ENCODE measurements at regions not wholly inside any gene's neighbourhood (a gene's known extent, or its start where the extent isn't known, plus 50 kb on each side); places are given as distances from the start of the nearest gene placed in this dataset.

DNA sequence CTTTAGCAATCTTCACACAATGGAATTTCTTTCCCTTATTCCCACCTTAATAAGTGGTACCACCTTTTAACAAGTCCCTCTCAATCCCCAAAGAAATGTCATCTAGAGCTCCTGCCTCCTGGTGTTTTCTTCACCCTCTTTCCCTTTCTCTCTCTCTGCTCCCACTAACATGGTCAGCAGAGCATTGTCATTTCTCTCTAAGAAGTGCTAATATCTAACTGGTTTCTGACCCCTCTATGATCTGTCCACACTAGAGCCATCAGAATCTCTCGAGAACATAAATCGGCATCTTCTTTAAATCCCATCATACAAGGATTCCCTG, 161.2 kb upstream of the DTNA start:
- FAIRE-seq = no peak
- no peak for DNase-seq (ENCODE audit: insufficient read length, low spot score)

DNA sequence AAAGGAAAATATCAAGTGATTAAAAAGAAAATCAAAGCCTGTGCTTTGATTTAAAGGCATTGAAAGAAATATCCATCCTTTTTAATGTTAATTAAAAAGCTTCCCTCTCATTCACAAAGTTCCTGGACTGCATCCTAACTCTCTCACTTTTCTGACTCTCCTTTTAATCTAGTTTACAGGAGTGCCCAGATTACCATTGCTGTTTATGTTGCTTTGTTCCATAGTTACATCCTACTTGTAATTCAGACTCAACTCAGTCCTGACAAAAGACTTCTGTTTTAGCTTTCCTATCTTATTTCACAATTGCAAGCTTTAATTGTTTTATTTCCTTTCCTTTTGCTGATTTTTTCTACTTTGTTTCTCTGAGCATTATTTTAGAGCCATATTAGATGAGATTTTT, 160.7 kb upstream of the DTNA start:
- TF ChIP-seq PAX5 (IDR thresholded peaks at IDR 0.05; ENCODE audit: insufficient read depth, low read length, severe bottlenecking) (no peak), POLR2AphosphoS5 (IDR thresholded peaks at IDR 0.05; ENCODE audit: low read depth, low read length) (no peak), TAF1 (IDR thresholded peaks at IDR 0.05; ENCODE audit: low read depth, low read length) (no peak), SPI1 (IDR thresholded peaks at IDR 0.05; ENCODE audit: low read depth, low read length) (no peak), POU2F2 (IDR thresholded peaks at IDR 0.05; ENCODE audit: low read depth, low read length) (no peak), POLR2A (IDR thresholded peaks at IDR 0.05; ENCODE audit: low read depth, low read length) (no peak)
- no peak for FAIRE-seq
- DNase-seq (ENCODE audit: insufficient read length, low spot score) = no peak

More for the DNA sequence above, 161.2 kb upstream of the DTNA start:
- TF ChIP-seq POLR2A (IDR thresholded peaks at IDR 0.05; ENCODE audit: low read depth, low read length) (no peak), POU2F2 (IDR thresholded peaks at IDR 0.05; ENCODE audit: low read depth, low read length) (no peak), PAX5 (IDR thresholded peaks at IDR 0.05; ENCODE audit: insufficient read depth, low read length, severe bottlenecking) (no peak), POLR2AphosphoS5 (IDR thresholded peaks at IDR 0.05; ENCODE audit: low read depth, low read length) (no peak), SPI1 (IDR thresholded peaks at IDR 0.05; ENCODE audit: low read depth, low read length) (no peak), TAF1 (IDR thresholded peaks at IDR 0.05; ENCODE audit: low read depth, low read length) (no peak)

DNA sequence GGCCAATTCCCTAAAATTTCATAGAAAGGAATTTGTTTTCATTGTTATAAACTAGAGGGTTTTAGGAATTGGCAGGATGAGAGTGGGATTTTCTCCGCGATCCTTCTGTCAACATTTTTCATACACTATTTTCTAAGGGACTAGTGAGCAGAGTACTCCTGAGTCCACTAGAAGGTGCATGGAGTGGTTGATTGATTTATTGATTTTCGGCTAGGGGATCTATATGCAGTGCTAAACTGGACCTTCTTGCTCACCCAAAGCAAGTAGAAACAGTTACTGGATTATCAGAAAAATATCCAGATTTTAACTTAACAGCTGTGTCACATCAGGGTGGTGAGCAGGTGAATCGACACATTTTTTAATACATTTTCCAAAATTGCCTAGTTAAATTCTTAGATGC, 159.9 kb upstream of the DTNA start:
- no peak for TF ChIP-seq TAF1 (IDR thresholded peaks at IDR 0.05; ENCODE audit: low read depth, low read length)
- no peak for TF ChIP-seq POLR2A (IDR thresholded peaks at IDR 0.05; ENCODE audit: low read depth, low read length)
- no peak for TF ChIP-seq SPI1 (IDR thresholded peaks at IDR 0.05; ENCODE audit: low read depth, low read length)
- no peak for TF ChIP-seq PAX5 (IDR thresholded peaks at IDR 0.05; ENCODE audit: insufficient read depth, low read length, severe bottlenecking)
- no peak for TF ChIP-seq POLR2AphosphoS5 (IDR thresholded peaks at IDR 0.05; ENCODE audit: low read depth, low read length)
- DNase-seq (ENCODE audit: insufficient read length, low spot score) (no peak), FAIRE-seq (no peak)

DNA sequence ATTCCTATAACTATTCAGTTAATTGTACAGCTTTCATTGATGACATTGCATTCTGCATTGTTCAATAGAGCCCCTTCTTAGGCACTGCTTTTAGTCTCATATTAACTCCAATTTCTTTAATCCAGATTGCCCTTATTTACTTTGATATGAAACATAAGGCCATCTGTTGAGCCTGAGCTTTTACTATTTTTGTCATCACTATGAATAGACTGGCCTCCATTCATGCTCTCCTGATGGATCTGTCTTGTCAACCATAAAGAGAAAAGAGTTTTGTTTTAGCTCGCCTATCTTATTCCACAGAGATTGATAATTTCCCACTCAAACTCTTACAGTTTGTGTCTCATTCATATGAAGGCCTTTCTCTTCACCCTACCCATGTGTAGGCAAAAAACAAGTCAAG, 159.2 kb upstream of the DTNA start:
- DNase-seq (ENCODE audit: insufficient read length, low spot score) (no peak), FAIRE-seq (no peak)
- TF ChIP-seq POLR2A (IDR thresholded peaks at IDR 0.05; ENCODE audit: low read depth, low read length) = no peak
- TF ChIP-seq PAX5 (IDR thresholded peaks at IDR 0.05; ENCODE audit: insufficient read depth, low read length, severe bottlenecking) = no peak
- no peak for TF ChIP-seq POU2F2 (IDR thresholded peaks at IDR 0.05; ENCODE audit: low read depth, low read length)
- TF ChIP-seq POLR2AphosphoS5 (IDR thresholded peaks at IDR 0.05; ENCODE audit: low read depth, low read length) = no peak
- no peak for TF ChIP-seq TAF1 (IDR thresholded peaks at IDR 0.05; ENCODE audit: low read depth, low read length)
- TF ChIP-seq SPI1 (IDR thresholded peaks at IDR 0.05; ENCODE audit: low read depth, low read length) = no peak

DNA sequence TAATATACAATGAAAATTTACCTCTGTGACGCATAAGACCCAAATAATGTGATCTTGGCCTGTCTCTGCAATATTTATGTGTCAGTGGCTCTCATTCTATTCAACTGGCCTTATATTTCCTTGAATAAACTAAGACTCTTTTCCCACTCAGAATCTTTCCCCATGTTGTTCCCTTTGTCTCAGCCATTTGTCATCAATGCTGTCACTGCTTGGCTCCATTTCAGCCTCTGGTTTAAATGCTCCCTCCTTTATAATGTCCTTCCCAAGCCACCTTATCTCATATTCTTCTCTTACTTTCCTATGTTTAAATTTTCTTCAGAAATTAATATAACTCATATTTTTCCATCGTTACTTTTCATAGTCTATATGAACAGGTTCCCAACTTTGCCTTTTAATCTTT, 158.3 kb upstream of the DTNA start:
- no peak for DNase-seq (ENCODE audit: insufficient read length, low spot score)
- TF ChIP-seq SPI1 (IDR thresholded peaks at IDR 0.05; ENCODE audit: low read depth, low read length) (no peak), POLR2AphosphoS5 (IDR thresholded peaks at IDR 0.05; ENCODE audit: low read depth, low read length) (no peak)
- no peak for FAIRE-seq

DNA sequence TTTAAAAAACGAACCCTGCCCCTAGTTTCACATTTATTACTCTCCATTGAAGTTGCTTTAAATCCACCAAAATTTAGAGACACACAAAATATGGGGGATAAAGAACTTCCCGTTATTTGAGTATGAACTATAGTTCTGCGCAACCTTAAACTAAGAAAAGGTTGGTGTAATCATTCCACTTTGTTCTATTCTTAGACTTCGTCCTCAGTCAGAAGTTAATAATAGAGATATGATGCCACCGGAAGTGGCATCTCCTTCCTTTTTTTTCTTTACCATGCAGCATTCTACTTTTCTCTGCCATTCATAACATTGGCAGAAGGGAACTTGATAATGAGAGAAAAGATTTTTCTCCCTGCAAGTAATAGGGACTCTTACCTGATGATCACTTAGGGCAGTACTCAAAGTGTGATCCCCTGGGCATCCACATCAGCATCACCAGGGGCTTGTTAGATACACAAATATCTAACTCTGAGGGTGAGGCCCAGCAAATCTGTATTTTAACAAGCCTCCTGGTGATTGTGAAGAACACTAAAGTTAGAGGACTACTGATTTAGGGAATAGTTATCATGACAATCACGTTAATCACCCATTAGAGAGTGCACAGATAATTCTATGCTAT, 147.7 kb upstream of the DTNA start:
- no peak for FAIRE-seq
- no peak for TF ChIP-seq PAX5 (IDR thresholded peaks at IDR 0.05; ENCODE audit: insufficient read depth, low read length, severe bottlenecking)
- no peak for TF ChIP-seq POLR2AphosphoS5 (IDR thresholded peaks at IDR 0.05; ENCODE audit: low read depth, low read length)
- no peak for TF ChIP-seq TAF1 (IDR thresholded peaks at IDR 0.05; ENCODE audit: low read depth, low read length)
- TF ChIP-seq POLR2A (IDR thresholded peaks at IDR 0.05; ENCODE audit: low read depth, low read length) = no peak
- TF ChIP-seq SPI1 (IDR thresholded peaks at IDR 0.05; ENCODE audit: low read depth, low read length) = no peak
- no peak for TF ChIP-seq POU2F2 (IDR thresholded peaks at IDR 0.05; ENCODE audit: low read depth, low read length)

DNA sequence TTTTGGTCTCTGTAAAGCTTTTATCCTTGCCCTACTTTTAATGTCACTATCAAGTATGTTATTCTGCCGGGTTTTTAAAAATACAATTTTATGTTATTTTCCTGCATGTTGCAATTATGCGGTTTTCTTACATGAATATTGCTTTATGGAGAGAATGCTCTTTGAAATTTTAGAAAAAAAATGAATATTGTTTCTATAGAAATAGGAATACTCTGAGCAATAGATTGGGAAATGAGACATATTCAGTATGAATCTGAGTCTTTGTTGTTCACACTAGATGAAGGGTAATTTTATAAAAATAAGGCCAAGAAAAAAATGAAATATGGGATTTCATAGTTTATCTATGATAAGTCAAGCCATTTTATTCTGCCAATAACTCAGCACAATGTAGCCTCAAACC, 142.2 kb upstream of the DTNA start:
- DNase-seq (ENCODE audit: insufficient read length, low spot score) (no peak), FAIRE-seq (no peak)
- no peak for TF ChIP-seq SPI1 (IDR thresholded peaks at IDR 0.05; ENCODE audit: low read depth, low read length)
- TF ChIP-seq POLR2A (IDR thresholded peaks at IDR 0.05; ENCODE audit: low read depth, low read length) = no peak
- no peak for TF ChIP-seq POLR2AphosphoS5 (IDR thresholded peaks at IDR 0.05; ENCODE audit: low read depth, low read length)
- no peak for TF ChIP-seq PAX5 (IDR thresholded peaks at IDR 0.05; ENCODE audit: insufficient read depth, low read length, severe bottlenecking)
- TF ChIP-seq POU2F2 (IDR thresholded peaks at IDR 0.05; ENCODE audit: low read depth, low read length) = no peak
- TF ChIP-seq TAF1 (IDR thresholded peaks at IDR 0.05; ENCODE audit: low read depth, low read length) = no peak

More for the DNA sequence above, 147.7 kb upstream of the DTNA start:
- DNase-seq (ENCODE audit: insufficient read length, low spot score) = no peak

DNA sequence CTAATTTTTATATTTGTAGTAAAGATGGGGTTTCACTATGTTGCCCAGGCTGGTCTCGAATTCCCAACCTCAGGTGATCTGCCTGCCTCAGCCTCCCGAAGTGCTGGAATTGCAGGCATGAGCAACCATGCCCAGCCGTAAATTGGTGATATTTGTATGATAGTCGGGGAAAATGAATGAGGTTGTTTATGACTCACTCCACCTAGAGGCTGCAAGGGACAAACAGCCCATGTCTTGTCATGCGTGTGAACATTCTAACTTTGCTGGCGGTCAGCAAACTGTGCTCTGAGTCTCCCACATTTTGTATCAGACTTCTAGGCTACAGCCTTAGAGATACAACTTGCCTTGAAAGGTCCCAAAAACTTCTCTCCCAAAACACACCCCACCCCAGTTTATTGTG, 133.5 kb upstream of the DTNA start:
- TF ChIP-seq SPI1 (IDR thresholded peaks at IDR 0.05; ENCODE audit: low read depth, low read length) = no peak
- TF ChIP-seq TAF1 (IDR thresholded peaks at IDR 0.05; ENCODE audit: low read depth, low read length) = no peak
- no peak for TF ChIP-seq POLR2AphosphoS5 (IDR thresholded peaks at IDR 0.05; ENCODE audit: low read depth, low read length)
- TF ChIP-seq POLR2A (IDR thresholded peaks at IDR 0.05; ENCODE audit: low read depth, low read length) = no peak
- no peak for TF ChIP-seq POU2F2 (IDR thresholded peaks at IDR 0.05; ENCODE audit: low read depth, low read length)
- TF ChIP-seq PAX5 (IDR thresholded peaks at IDR 0.05; ENCODE audit: insufficient read depth, low read length, severe bottlenecking) = no peak
- DNase-seq (ENCODE audit: insufficient read length, low spot score) (no peak), FAIRE-seq (no peak)

DNA sequence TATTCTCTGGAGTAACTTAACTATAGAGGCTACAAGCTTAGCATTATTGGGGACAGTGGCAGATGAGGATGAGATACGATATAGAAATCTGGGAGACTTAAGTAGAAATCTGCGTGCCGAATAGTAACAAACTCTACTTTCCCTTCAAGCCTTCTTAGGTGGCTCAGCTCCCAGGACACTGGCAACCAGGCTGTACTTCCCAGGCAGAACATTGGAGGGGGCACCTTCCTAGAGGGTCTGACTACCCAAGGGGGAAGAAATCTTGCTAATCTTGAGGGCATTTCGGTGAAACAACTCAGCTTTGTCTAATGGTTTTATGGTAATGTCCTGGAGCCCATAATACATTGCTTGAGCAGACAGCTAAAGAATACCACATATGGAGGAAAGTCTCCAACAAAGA, 126.2 kb upstream of the DTNA start:
- no peak for FAIRE-seq
- TF ChIP-seq TAF1 (IDR thresholded peaks at IDR 0.05; ENCODE audit: low read depth, low read length) = no peak
- no peak for TF ChIP-seq POU2F2 (IDR thresholded peaks at IDR 0.05; ENCODE audit: low read depth, low read length)
- TF ChIP-seq PAX5 (IDR thresholded peaks at IDR 0.05; ENCODE audit: insufficient read depth, low read length, severe bottlenecking) = no peak
- no peak for TF ChIP-seq POLR2AphosphoS5 (IDR thresholded peaks at IDR 0.05; ENCODE audit: low read depth, low read length)
- TF ChIP-seq SPI1 (IDR thresholded peaks at IDR 0.05; ENCODE audit: low read depth, low read length) = no peak
- TF ChIP-seq POLR2A (IDR thresholded peaks at IDR 0.05; ENCODE audit: low read depth, low read length) = no peak
- no peak for DNase-seq (ENCODE audit: insufficient read length, low spot score)

DNA sequence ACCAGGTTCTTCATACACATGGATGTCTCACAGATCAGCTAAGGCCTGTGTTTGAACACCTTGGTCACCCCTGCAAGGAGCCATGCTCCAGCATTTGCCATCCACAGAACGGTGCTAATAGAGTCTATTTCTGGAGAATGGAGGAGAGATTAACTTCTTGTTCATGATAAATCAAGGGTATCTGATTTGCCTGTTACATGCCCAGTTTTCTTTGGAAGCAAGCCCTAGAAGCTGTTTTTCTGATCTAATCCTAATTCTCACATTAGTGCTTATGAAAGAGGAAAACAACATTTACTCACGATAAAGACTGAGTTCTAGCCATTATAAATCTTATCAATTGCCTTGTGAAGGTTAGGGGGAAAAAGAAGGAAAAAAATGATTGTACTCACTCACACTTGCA, 119.6 kb upstream of the DTNA start:
- FAIRE-seq (no peak), DNase-seq (ENCODE audit: insufficient read length, low spot score) (no peak)
- TF ChIP-seq POLR2AphosphoS5 (IDR thresholded peaks at IDR 0.05; ENCODE audit: low read depth, low read length) (no peak), POU2F2 (IDR thresholded peaks at IDR 0.05; ENCODE audit: low read depth, low read length) (no peak)

Data from GM12891 (cell line).